ENCODE measurements at regions not wholly inside any gene's neighbourhood (a gene's known extent, or its start where the extent isn't known, plus 50 kb on each side); places are given as distances from the start of the nearest gene placed in this dataset.

- TF ChIP-seq CTCF (conservative IDR thresholded peaks at IDR 0.05; ENCODE audit: low read depth, low read length) = no peak
- no peak for TF ChIP-seq MAFK (IDR thresholded peaks at IDR 0.05; ENCODE audit: low read depth, low read length)
- no peak for TF ChIP-seq POLR2A (IDR thresholded peaks at IDR 0.05; ENCODE audit: low read depth, low read length)
- no peak for TF ChIP-seq SMC3 (IDR thresholded peaks at IDR 0.05; ENCODE audit: low read depth, low read length)
- TF ChIP-seq USF2 (IDR thresholded peaks at IDR 0.05; ENCODE audit: low read depth, low read length) = no peak
- TF ChIP-seq RFX5 (IDR thresholded peaks at IDR 0.05; ENCODE audit: low read depth, low read length) = no peak
- no peak for TF ChIP-seq CEBPB (IDR thresholded peaks at IDR 0.05; ENCODE audit: low read depth, low read length)
- TF ChIP-seq BHLHE40 (IDR thresholded peaks at IDR 0.05; ENCODE audit: low read depth, low read length) = no peak
- TF ChIP-seq RAD21 (IDR thresholded peaks at IDR 0.05; ENCODE audit: low read length) = no peak
- TF ChIP-seq MXI1 (IDR thresholded peaks at IDR 0.05; ENCODE audit: borderline replicate concordance, low read depth, low read length) = no peak
- no peak for TF ChIP-seq FOS (IDR thresholded peaks at IDR 0.05; ENCODE audit: low read depth, low read length)
- no peak for TF ChIP-seq MAZ (IDR thresholded peaks at IDR 0.05; ENCODE audit: borderline replicate concordance, low read depth, low read length)
Measured at GRCh38 chr21:23541571-23541970, 2065.7 kb downstream of the MRPL39 start.

Data from IMR-90 (cell line).